CD14-positive monocyte (primary cell): ENCODE measurements at regions not wholly inside any gene's neighbourhood (a gene's known extent, or its start where the extent isn't known, plus 50 kb on each side); places are given as distances from the start of the nearest gene placed in this dataset.

ENCODE experiments used
- DNase-seq, 3 donors: peaks; one replicate each; pipeline ENCODE4 v3.0.0-alpha.2; 2011 to 2022
- H2AFZ ChIP-seq: 2 replicates; pipeline ENCODE4 v1.6.0; 2012; ENCODE audit warnings: mild to moderate bottlenecking, low read depth, low read length, inconsistent platforms; ENCODE audit not compliant: insufficient read depth, poor library complexity, severe bottlenecking
- H3K27ac ChIP-seq, 2 donors: 1 replicate in 1 of 2; 2 replicates in 1 of 2; pipeline ENCODE4 v1.5.1; 2012 to 2013; ENCODE audit warnings: low read length in 2 of 2, control low read depth in 1 of 2, inconsistent platforms in 1 of 2, low read depth in 1 of 2, mild to moderate bottlenecking in 1 of 2
- H3K27me3 ChIP-seq, 2 donors: one replicate each; pipeline versions ENCODE4 v1.6.0 to v1.6.1; 2011 to 2013; ENCODE audit warnings: low read length in 2 of 2; ENCODE audit not compliant: control insufficient read depth in 2 of 2, insufficient read depth in 2 of 2
- H3K36me3 ChIP-seq, 2 donors: replicated peaks in 1 of 2; 1 replicate in 1 of 2; 2 replicates in 1 of 2; pipeline versions ENCODE4 v1.5.1 to v1.6.1; 2012 to 2013; ENCODE audit warnings: low read length in 2 of 2, control low read depth in 1 of 2, inconsistent platforms in 1 of 2, mild to moderate bottlenecking in 1 of 2; ENCODE audit not compliant: insufficient read depth in 2 of 2, control insufficient read depth in 1 of 2
- H3K4me1 ChIP-seq, 2 donors: 1 replicate in 1 of 2; 2 replicates in 1 of 2; pipeline versions ENCODE4 v1.5.1 to v1.6.1; 2012 to 2013; ENCODE audit warnings: low read length in 2 of 2, control low read depth in 1 of 2, inconsistent platforms in 1 of 2, mild to moderate bottlenecking in 1 of 2, moderate library complexity in 1 of 2; ENCODE audit not compliant: insufficient read depth in 2 of 2, control insufficient read depth in 1 of 2
- H3K4me2 ChIP-seq: replicated peaks from 2 replicates; pipeline ENCODE3; 2012; ENCODE audit warnings: low read length, moderate library complexity, mild to moderate bottlenecking; ENCODE audit not compliant: poor library complexity, severe bottlenecking; ENCODE audit errors: extremely low read depth
- H3K4me3 ChIP-seq, 3 experiments: fragments of 200-600 bp in 1 of 3; sonication (generic) in 1 of 3; replicated peaks in 1 of 3; 1 replicate in 2 of 3; 2 replicates in 1 of 3; pipeline ENCODE4 v1.5.1; 2011 to 2013; ENCODE audit warnings: low read length in 3 of 3, mild to moderate bottlenecking in 3 of 3, control low read depth in 2 of 3, low read depth in 2 of 3, inconsistent platforms in 1 of 3, moderate library complexity in 1 of 3
- H3K79me2 ChIP-seq: 2 replicates; pipeline ENCODE4 v1.6.0; 2012; ENCODE audit warnings: mild to moderate bottlenecking, control low read depth, inconsistent platforms, low read length, moderate library complexity; ENCODE audit not compliant: insufficient read depth
- H3K9ac ChIP-seq: 2 replicates; pipeline ENCODE4 v1.6.0; 2017; ENCODE audit warnings: low read length, mild to moderate bottlenecking; ENCODE audit not compliant: insufficient read depth, poor library complexity, severe bottlenecking
- H3K9me3 ChIP-seq, 2 donors: replicated peaks in 1 of 2; 1 replicate in 1 of 2; 2 replicates in 1 of 2; pipeline versions ENCODE4 v1.5.1 to v1.6.1; 2012 to 2013; ENCODE audit warnings: low read length in 2 of 2, control low read depth in 1 of 2; ENCODE audit not compliant: control insufficient read depth in 1 of 2, insufficient read depth in 1 of 2
- H4K20me1 ChIP-seq: 2 replicates; pipeline ENCODE4 v1.6.0; 2012; ENCODE audit warnings: mild to moderate bottlenecking, low read length, control low read depth, moderate library complexity; ENCODE audit not compliant: insufficient read depth
- H3K27ac Mint-ChIP-seq, 7 donors: one replicate each; pipeline ENCODE4 v1.8.0; 2020; ENCODE audit warnings: mild to moderate bottlenecking in 7 of 7, mixed read lengths in 7 of 7, moderate library complexity in 6 of 7, inconsistent platforms in 2 of 7
- H3K27me3 Mint-ChIP-seq, 3 donors: one replicate each; pipeline ENCODE4 v1.8.0; 2021 to 2022; ENCODE audit warnings: low read depth in 3 of 3, mild to moderate bottlenecking in 3 of 3, mixed read lengths in 3 of 3, moderate library complexity in 3 of 3, inconsistent platforms in 1 of 3
- H3K36me3 Mint-ChIP-seq, 2 donors: one replicate each; pipeline ENCODE4 v1.8.0; 2020; ENCODE audit warnings: mixed read lengths in 2 of 2, inconsistent platforms in 1 of 2, mild to moderate bottlenecking in 1 of 2
- H3K4me1 Mint-ChIP-seq: one replicate; pipeline ENCODE4 v1.8.0; 2020; ENCODE audit warnings: mild to moderate bottlenecking, mixed read lengths
- H3K4me3 Mint-ChIP-seq, 2 donors: one replicate each; pipeline ENCODE4 v1.8.0; 2020; ENCODE audit warnings: mild to moderate bottlenecking in 2 of 2, mixed read lengths in 2 of 2, moderate library complexity in 1 of 2
- H3K9me3 Mint-ChIP-seq, 7 donors: one replicate each; pipeline ENCODE4 v1.8.0; 2020 to 2022; ENCODE audit warnings: mixed read lengths in 7 of 7, mild to moderate bottlenecking in 6 of 7, moderate library complexity in 6 of 7, inconsistent platforms in 2 of 7
- WGBS: methylation state at CpG from one replicate; pipeline ENCODE4 v1.1.5; 2013; ENCODE audit warnings: missing lambda C conversion rate; ENCODE audit not compliant: insufficient coverage; 5-methylcytosine and 5-hydroxymethylcytosine counted together
- intact Hi-C, 2 donors: fragments of 100-400 bp; cut with micrococcal nuclease; formaldehyde crosslinking; loops; one replicate each; pipeline versions ENCODE4 v1.15.0 to v1.15.1; 2023
- TF ChIP-seq, protein P1 (sequence below): fragments of 200-600 bp; IDR thresholded peaks from one replicate; pipeline ENCODE4 v1.8.0; 2022; ENCODE audit warnings: antibody characterized with exemption, mild to moderate bottlenecking

DNA sequence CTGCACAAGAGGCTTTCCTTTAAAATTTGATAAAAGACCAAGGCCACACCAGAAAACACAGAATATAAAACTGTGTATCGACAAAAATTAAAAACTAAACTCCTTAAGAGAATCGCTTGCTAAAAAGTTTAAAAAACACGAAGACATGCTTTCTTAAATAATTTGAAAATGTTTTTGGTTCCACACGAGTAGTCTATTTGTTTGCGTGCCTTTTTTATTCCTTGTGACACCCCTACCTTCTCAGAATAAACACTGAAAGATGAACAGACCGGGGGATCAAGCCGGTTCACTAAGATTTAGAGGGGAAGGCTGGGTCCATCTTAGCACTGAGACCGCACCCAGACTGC, 256.4 kb upstream of the STARD13 start:
- Mint-ChIP-seq H3K36me3 (peaks cover 0 to 3% of the 10 kb centered on the region in 2 donors), H3K27me3 (no peaks in the 10 kb centered on the region), H3K27ac (peak overlapping the region; percentile 96 to 99 (median 99)), H3K9me3 (no peaks in the 10 kb centered on the region), H3K4me1 (peaks cover 39% of the 10 kb centered on the region), H3K4me3 (peak overlapping the region; percentile 85 to 89)
- peak overlapping the region; percentile 80 for H3K4me2 ChIP-seq
- H4K20me1 ChIP-seq: no peaks in the 10 kb centered on the region
- TF ChIP-seq, protein P1, sequence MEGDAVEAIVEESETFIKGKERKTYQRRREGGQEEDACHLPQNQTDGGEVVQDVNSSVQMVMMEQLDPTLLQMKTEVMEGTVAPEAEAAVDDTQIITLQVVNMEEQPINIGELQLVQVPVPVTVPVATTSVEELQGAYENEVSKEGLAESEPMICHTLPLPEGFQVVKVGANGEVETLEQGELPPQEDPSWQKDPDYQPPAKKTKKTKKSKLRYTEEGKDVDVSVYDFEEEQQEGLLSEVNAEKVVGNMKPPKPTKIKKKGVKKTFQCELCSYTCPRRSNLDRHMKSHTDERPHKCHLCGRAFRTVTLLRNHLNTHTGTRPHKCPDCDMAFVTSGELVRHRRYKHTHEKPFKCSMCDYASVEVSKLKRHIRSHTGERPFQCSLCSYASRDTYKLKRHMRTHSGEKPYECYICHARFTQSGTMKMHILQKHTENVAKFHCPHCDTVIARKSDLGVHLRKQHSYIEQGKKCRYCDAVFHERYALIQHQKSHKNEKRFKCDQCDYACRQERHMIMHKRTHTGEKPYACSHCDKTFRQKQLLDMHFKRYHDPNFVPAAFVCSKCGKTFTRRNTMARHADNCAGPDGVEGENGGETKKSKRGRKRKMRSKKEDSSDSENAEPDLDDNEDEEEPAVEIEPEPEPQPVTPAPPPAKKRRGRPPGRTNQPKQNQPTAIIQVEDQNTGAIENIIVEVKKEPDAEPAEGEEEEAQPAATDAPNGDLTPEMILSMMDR: no peak
- H3K4me1 ChIP-seq: peaks cover 37 to 40% of the 10 kb centered on the region in 2 donors
- H3K4me3 ChIP-seq: peak overlapping the region; percentile 55 to 81 (median 78)
- H3K27ac ChIP-seq: peak overlapping the region; percentile 94 to 95
- WGBS: 0% methylated on average over 3 of the region's 8 CpGs
- H2AFZ ChIP-seq: peak overlapping the region; percentile 70
- no peaks in the 10 kb centered on the region for H3K36me3 ChIP-seq
- H3K27me3 ChIP-seq: no peaks in the 10 kb centered on the region
- peaks cover 3% of the 10 kb centered on the region for H3K79me2 ChIP-seq
- no peaks in the 10 kb centered on the region for H3K9me3 ChIP-seq
- intact Hi-C loops: loop anchor here (5.0 to 10.0 kb wide), 7 partner anchors 183 to 1227 kb away; partner anchors contain the start of genes N4BP2L2 (in 2 of the 2), PDS5B (in 2 of the 2), BRCA2 (in 1 of the 2) and RFC3 (in 1 of the 2)
- DNase-seq: no peak
- peak overlapping the region; percentile 79 for H3K9ac ChIP-seq

DNA sequence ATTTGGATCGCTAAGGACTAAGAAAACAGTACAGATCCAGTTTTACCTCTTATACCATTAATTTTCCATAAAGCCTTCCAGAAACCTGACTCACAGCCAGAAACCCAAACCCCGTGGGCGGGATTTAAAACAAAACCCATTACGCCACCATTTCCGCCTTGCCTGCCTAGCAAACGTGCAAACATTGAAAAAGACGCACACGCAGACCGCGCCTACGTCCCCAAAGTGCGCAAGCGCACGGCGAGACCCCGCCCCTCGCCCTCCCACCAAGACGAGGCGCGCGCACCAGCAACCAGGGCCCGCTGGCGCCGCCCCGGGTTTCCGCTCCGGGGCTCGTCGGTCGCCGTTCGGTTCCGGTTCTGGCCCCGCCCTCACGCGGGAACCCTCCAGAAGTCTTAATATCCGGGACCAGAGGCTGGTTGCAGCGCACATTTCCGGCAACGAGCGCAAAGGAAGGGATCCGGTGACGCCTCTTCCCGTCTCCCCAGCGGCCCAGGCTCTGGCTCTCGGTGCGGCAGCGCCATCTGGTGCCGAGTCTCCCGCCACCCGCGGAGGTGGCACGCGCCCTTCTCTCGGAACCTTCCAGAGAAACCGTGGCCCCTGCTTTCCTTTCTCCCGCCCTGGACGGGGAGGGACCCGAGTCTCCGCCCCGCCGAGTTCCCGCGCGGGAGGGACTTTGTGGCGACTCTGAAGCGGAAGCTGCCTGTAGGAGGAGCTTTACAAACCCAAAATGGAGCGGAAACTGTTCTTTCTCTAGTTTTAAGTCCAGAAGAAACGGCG, 256.9 kb upstream of the STARD13 start:
- Mint-ChIP-seq H3K27me3 (no peaks in the 10 kb centered on the region), H3K9me3 (no peaks in the 10 kb centered on the region), H3K4me1 (peaks cover 40% of the 10 kb centered on the region), H3K27ac (peak overlapping the region; percentile 96 to 99 (median 99)), H3K4me3 (peak overlapping the region; percentile 85 to 89), H3K36me3 (peaks cover 0 to 3% of the 10 kb centered on the region in 2 donors)
- TF ChIP-seq, protein P1: peak; percentile 77
- WGBS: under 1% methylated on average over 70 of the region's 70 CpGs
- peak overlapping the region; percentile 80 for H3K4me2 ChIP-seq
- H3K4me3 ChIP-seq: peak overlapping the region; percentile 76 to 98 (median 78)
- H3K27me3 ChIP-seq: no peaks in the 10 kb centered on the region
- peak overlapping the region; percentile 94 to 95 for H3K27ac ChIP-seq
- peaks cover 3% of the 10 kb centered on the region for H3K79me2 ChIP-seq
- H4K20me1 ChIP-seq: no peaks in the 10 kb centered on the region
- DNase-seq: peak; percentile 97 to 99 (median 98)
- H3K9ac ChIP-seq: peak overlapping the region; percentile 79
- H3K9me3 ChIP-seq: no peaks in the 10 kb centered on the region
- intact Hi-C loops: loop anchor here (5.0 to 10.0 kb wide), 7 partner anchors 182 to 1228 kb away; partner anchors contain the start of genes N4BP2L2 (in 2 of the 2), PDS5B (in 2 of the 2), BRCA2 (in 1 of the 2) and RFC3 (in 1 of the 2)
- H3K36me3 ChIP-seq: no peaks in the 10 kb centered on the region
- H3K4me1 ChIP-seq: peaks cover 40 to 42% of the 10 kb centered on the region in 2 donors
- peak overlapping the region; percentile 71 for H2AFZ ChIP-seq
